GM04504 (cell line): ENCODE measurements at regions not wholly inside any gene's neighbourhood (a gene's known extent, or its start where the extent isn't known, plus 50 kb on each side); places are given as distances from the start of the nearest gene placed in this dataset.
"Not testable (repeated sequence)": the region's sequence is repeated elsewhere in the genome, so short reads cannot be mapped to it uniquely, and the experiment has no call there.

Experiments used
- DNase-seq: peaks from one replicate; pipeline ENCODE4 v3.0.0-alpha.2; 2012; ENCODE audit warnings: low read depth

- DNase-seq, result no peak
These were observed 88.0 kb upstream of the ALKAL2 start for GRCh38 chr2:375956-376307.

GRCh38 chr2:375270-375955 is 87.5 kb upstream of the ALKAL2 start:
- no peak for DNase-seq

- no peak for DNase-seq
These were observed 80.5 kb upstream of the ALKAL2 start for GRCh38 chr2:368386-368785.

GRCh38 chr2:367246-367645 is 79.4 kb upstream of the ALKAL2 start:
- DNase-seq, result no peak

- DNase-seq, result no peak
These were observed 78.8 kb upstream of the ALKAL2 start for GRCh38 chr2:366706-367105.

- no peak for DNase-seq
These were observed 77.7 kb upstream of the ALKAL2 start for GRCh38 chr2:365367-366275.

GRCh38 chr2:363824-364470 is 76.1 kb upstream of the ALKAL2 start:
- DNase-seq, result no peak

- DNase-seq, result no peak
These were observed 75.0 kb upstream of the ALKAL2 start for GRCh38 chr2:362924-363323.

- DNase-seq, result no peak
These were observed 72.2 kb upstream of the ALKAL2 start for GRCh38 chr2:360124-360523.

- no peak for DNase-seq
These were observed 71.2 kb upstream of the ALKAL2 start for GRCh38 chr2:359047-359446.

GRCh38 chr2:357811-358210 is 69.9 kb upstream of the ALKAL2 start:
- DNase-seq, result no peak

GRCh38 chr2:356304-356703 is 68.4 kb upstream of the ALKAL2 start:
- not testable (repeated sequence) for DNase-seq

- DNase-seq, result no peak
These were observed 67.9 kb upstream of the ALKAL2 start for GRCh38 chr2:355773-356172.

- no peak for DNase-seq
These were observed 64.8 kb upstream of the ALKAL2 start for GRCh38 chr2:352696-353095.

GRCh38 chr2:349390-349789 is 61.5 kb upstream of the ALKAL2 start:
- DNase-seq, result no peak

- DNase-seq, result no peak
These were observed 60.5 kb upstream of the ALKAL2 start for GRCh38 chr2:348361-348916.

GRCh38 chr2:344811-345210 is 56.9 kb upstream of the ALKAL2 start:
- no peak for DNase-seq

GRCh38 chr2:343355-343754 is 55.5 kb upstream of the ALKAL2 start:
- DNase-seq, result no peak

- DNase-seq, result no peak
These were observed 54.0 kb upstream of the ALKAL2 start for GRCh38 chr2:341912-342311.

GRCh38 chr2:341017-341542 is 53.2 kb upstream of the ALKAL2 start:
- DNase-seq, result no peak
